Endothelial cell of umbilical vein (primary cell): ENCODE measurements at regions not wholly inside any gene's neighbourhood (a gene's known extent, or its start where the extent isn't known, plus 50 kb on each side); places are given as distances from the start of the nearest gene placed in this dataset.

Experiments
- BruUV-seq: library from RNA; stranded (reverse); fragments of 400-500 nt; replicated peaks from 2 replicates; lab custom pipeline; 2021; lab: Mats Ljungman, UMichigan
- CTCF ChIA-PET: fragments of 300-600, 350-600 bp; sonication (Branson Sonifier 250); formaldehyde crosslinking; loops from one replicate; lab custom pipeline; 2021; ENCODE audit warnings: antibody characterized with exemption, inconsistent platforms; lab: Charles Lee
- POLR2A ChIA-PET: fragments of 300-600, 350-600 bp; sonication (Branson Sonifier 250); formaldehyde crosslinking; loops from one replicate; lab custom pipeline; 2021; ENCODE audit warnings: antibody characterized with exemption, inconsistent platforms; lab: Charles Lee
- DNase-seq: peaks from one replicate; pipeline ENCODE4 v3.0.0-alpha.2; 2011; ENCODE audit warnings: low read depth, low spot score
- FAIRE-seq: peaks from 2 replicates; lab custom pipeline; 2011; peaks lifted over from hg19 to GRCh38; lab: Jason Lieb, UNC
- H2AFZ ChIP-seq: 2 replicates; pipeline ENCODE4 v1.6.0; 2012; ENCODE audit warnings: low read depth, low read length, control low read depth, inconsistent platforms
- H3K27ac ChIP-seq: 2 replicates; pipeline ENCODE4 v1.5.1; 2011; ENCODE audit warnings: low read depth, mild to moderate bottlenecking, control low read depth, low read length, moderate library complexity; ENCODE audit not compliant: insufficient read depth
- H3K27me3 ChIP-seq, 2 experiments: 2 replicates each; pipeline versions ENCODE4 v1.6.0 to v1.6.1; 2011; ENCODE audit warnings: low read length in 2 of 2, mixed read lengths in 1 of 2; ENCODE audit not compliant: control insufficient read depth in 2 of 2, insufficient read depth in 2 of 2
- H3K36me3 ChIP-seq, 2 experiments: 2 replicates in 1 of 2; 3 replicates in 1 of 2; pipeline ENCODE4 v1.5.1; 2011; ENCODE audit warnings: low read length in 2 of 2, mild to moderate bottlenecking in 1 of 2, moderate library complexity in 1 of 2; ENCODE audit not compliant: control insufficient read depth in 2 of 2, insufficient read depth in 2 of 2; ENCODE audit errors: extremely low read depth in 1 of 2
- H3K4me1 ChIP-seq: 3 replicates; pipeline ENCODE4 v1.5.1; 2011; ENCODE audit warnings: mild to moderate bottlenecking, low read length; ENCODE audit not compliant: control insufficient read depth, insufficient read depth; ENCODE audit errors: extremely low read depth
- H3K4me2 ChIP-seq: 2 replicates; pipeline ENCODE4 v1.6.1; 2011; ENCODE audit warnings: low read length, control low read depth, mixed read lengths; ENCODE audit not compliant: insufficient read depth
- H3K4me3 ChIP-seq, 3 experiments: fragments of 200-600 bp in 1 of 3; sonication (generic), shearing (Covaris generic) in 1 of 3; replicated peaks in 1 of 3; 2 replicates each; pipeline ENCODE4 v1.5.1; 2011 to 2016; ENCODE audit warnings: control low read depth in 3 of 3, low read length in 3 of 3, mild to moderate bottlenecking in 2 of 3, inconsistent platforms in 1 of 3, low read depth in 1 of 3, moderate library complexity in 1 of 3; ENCODE audit not compliant: insufficient read depth in 1 of 3
- H3K79me2 ChIP-seq: 2 replicates; pipeline ENCODE4 v1.6.0; 2012; ENCODE audit warnings: low read length, inconsistent platforms; ENCODE audit not compliant: control insufficient read depth, insufficient read depth
- H3K9ac ChIP-seq: replicated peaks from 2 replicates; pipeline ENCODE3; 2011; ENCODE audit warnings: low read length, control low read depth; ENCODE audit not compliant: insufficient read depth; ENCODE audit errors: extremely low read depth
- H3K9me1 ChIP-seq: replicated peaks from 3 replicates; pipeline ENCODE4 v1.6.0; 2011; ENCODE audit warnings: mild to moderate bottlenecking, low read length; ENCODE audit not compliant: control insufficient read depth, insufficient read depth; ENCODE audit errors: extremely low read depth
- H3K9me3 ChIP-seq: replicated peaks from 2 replicates; pipeline ENCODE4 v1.5.1; 2012; ENCODE audit warnings: low read length, inconsistent platforms; ENCODE audit not compliant: control insufficient read depth, insufficient read depth
- H4K20me1 ChIP-seq: replicated peaks from 2 replicates; pipeline ENCODE3; 2011; ENCODE audit warnings: mild to moderate bottlenecking, low read length; ENCODE audit not compliant: control insufficient read depth, insufficient read depth; ENCODE audit errors: extremely low read depth
- EZH2 ChIP-seq: IDR thresholded peaks from 2 replicates; pipeline ENCODE4 v1.6.1; 2012; ENCODE audit warnings: borderline replicate concordance, low read depth, mild to moderate bottlenecking, moderate library complexity, low read length, inconsistent platforms; ENCODE audit not compliant: severe bottlenecking
- GATA2 ChIP-seq: IDR thresholded peaks from 2 replicates; pipeline ENCODE4 v1.7.0; 2011; ENCODE audit warnings: low read depth, mild to moderate bottlenecking, moderate library complexity, mixed read lengths, low read length; ENCODE audit not compliant: insufficient read length, insufficient read depth
- JUN ChIP-seq: IDR thresholded peaks from 2 replicates; pipeline ENCODE4 v1.6.1; 2011; ENCODE audit warnings: borderline replicate concordance, low read depth; ENCODE audit not compliant: insufficient read length, insufficient read depth
- MYC ChIP-seq: IDR thresholded peaks from one replicate; pipeline ENCODE4 v1.6.1; 2011; ENCODE audit warnings: mild to moderate bottlenecking, low read depth, low read length
- POLR2A ChIP-seq: IDR thresholded peaks from 2 replicates; pipeline ENCODE4 v1.6.1; 2012; ENCODE audit warnings: low read depth, mild to moderate bottlenecking, control low read depth, low read length
- dilution Hi-C: fragments of 300-500 bp; cut with MboI; formaldehyde crosslinking; loops from one replicate; pipeline ENCODE4 v1.15.0; 2019; ENCODE audit warnings: low sequenced_read_pairs; ENCODE audit not compliant: extremely low pct_ligation_motif_present
- intact Hi-C: fragments of 100-400 bp; cut with micrococcal nuclease; formaldehyde crosslinking; loops from one replicate; pipeline ENCODE4 v1.10.0; 2022
- TF ChIP-seq, protein P1 (sequence below): IDR thresholded peaks from 2 replicates; pipeline ENCODE4 v1.6.1; 2011; ENCODE audit not compliant: insufficient read depth, insufficient read length
- TF ChIP-seq, protein P2 (sequence below), 2 donors: IDR thresholded peaks; 1 replicate in 1 of 2; 2 replicates in 1 of 2; pipeline ENCODE4 v1.5.1; 2011; ENCODE audit warnings: low read length in 2 of 2, mild to moderate bottlenecking in 2 of 2, moderate library complexity in 2 of 2, control low read depth in 1 of 2, inconsistent platforms in 1 of 2, low read depth in 1 of 2; ENCODE audit not compliant: insufficient read depth in 1 of 2; ENCODE audit errors: extremely low read depth in 1 of 2

GRCh38 chrY:8035653-8036052 is 1124.1 kb upstream of the AMELY start:
- TF ChIP-seq, protein P1, sequence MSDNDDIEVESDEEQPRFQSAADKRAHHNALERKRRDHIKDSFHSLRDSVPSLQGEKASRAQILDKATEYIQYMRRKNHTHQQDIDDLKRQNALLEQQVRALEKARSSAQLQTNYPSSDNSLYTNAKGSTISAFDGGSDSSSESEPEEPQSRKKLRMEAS = no peak
- TF ChIP-seq POLR2A = no peak
- TF ChIP-seq MYC = no peak
- no peak for TF ChIP-seq EZH2
- TF ChIP-seq GATA2 = no peak
- no peak for TF ChIP-seq JUN
- TF ChIP-seq, protein P2, sequence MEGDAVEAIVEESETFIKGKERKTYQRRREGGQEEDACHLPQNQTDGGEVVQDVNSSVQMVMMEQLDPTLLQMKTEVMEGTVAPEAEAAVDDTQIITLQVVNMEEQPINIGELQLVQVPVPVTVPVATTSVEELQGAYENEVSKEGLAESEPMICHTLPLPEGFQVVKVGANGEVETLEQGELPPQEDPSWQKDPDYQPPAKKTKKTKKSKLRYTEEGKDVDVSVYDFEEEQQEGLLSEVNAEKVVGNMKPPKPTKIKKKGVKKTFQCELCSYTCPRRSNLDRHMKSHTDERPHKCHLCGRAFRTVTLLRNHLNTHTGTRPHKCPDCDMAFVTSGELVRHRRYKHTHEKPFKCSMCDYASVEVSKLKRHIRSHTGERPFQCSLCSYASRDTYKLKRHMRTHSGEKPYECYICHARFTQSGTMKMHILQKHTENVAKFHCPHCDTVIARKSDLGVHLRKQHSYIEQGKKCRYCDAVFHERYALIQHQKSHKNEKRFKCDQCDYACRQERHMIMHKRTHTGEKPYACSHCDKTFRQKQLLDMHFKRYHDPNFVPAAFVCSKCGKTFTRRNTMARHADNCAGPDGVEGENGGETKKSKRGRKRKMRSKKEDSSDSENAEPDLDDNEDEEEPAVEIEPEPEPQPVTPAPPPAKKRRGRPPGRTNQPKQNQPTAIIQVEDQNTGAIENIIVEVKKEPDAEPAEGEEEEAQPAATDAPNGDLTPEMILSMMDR (IDR thresholded peaks at IDR 0.05; ENCODE audit: extremely low read depth in 1 of 2, insufficient read depth in 1 of 2, low read depth in 1 of 2, low read length in 2 of 2) = no peak
- no peak for FAIRE-seq
- intact Hi-C loops = no loop called here
- CTCF ChIA-PET = no interaction called here
- no peak for DNase-seq
- H3K9me3 ChIP-seq = no peaks in the 10 kb centered on the region
- no peaks in the 10 kb centered on the region for H3K36me3 ChIP-seq
- BruUV-seq = no TSS peak
- H3K27ac ChIP-seq = no peak overlapping the region
- H3K9ac ChIP-seq = no peak overlapping the region
- no peak overlapping the region for H2AFZ ChIP-seq
- H3K4me2 ChIP-seq = no peak overlapping the region
- no peaks in the 10 kb centered on the region for H4K20me1 ChIP-seq
- no peaks in the 10 kb centered on the region for H3K79me2 ChIP-seq
- no peak overlapping the region for H3K4me3 ChIP-seq
- dilution Hi-C loops = no loop called here
- no peaks in the 10 kb centered on the region for H3K4me1 ChIP-seq
- no peaks in the 10 kb centered on the region for H3K9me1 ChIP-seq
- no peaks in the 10 kb centered on the region for H3K27me3 ChIP-seq
- POLR2A ChIA-PET = no interaction called here
